Ramos (cell line): ENCODE measurements at regions not wholly inside any gene's neighbourhood (a gene's known extent, or its start where the extent isn't known, plus 50 kb on each side); places are given as distances from the start of the nearest gene placed in this dataset.

Experiments used
- in situ Hi-C: fragments of 300-500 bp; cut with MboI; formaldehyde crosslinking; loops from one replicate; pipeline ENCODE4 v1.14.3; 2022; ENCODE audit warnings: low sequenced_read_pairs; ENCODE audit not compliant: unreplicated experiment

- in situ Hi-C loops, result no loop called here
These were observed 539.3 kb downstream of the SQOR start for GRCh38 chr15:46174122-46174521.

GRCh38 chr15:46177219-46177618, 542.4 kb downstream of the SQOR start:
- in situ Hi-C loops, result no loop called here

GRCh38 chr15:46178138-46178537, 543.3 kb downstream of the SQOR start:
- in situ Hi-C loops, result no loop called here

- in situ Hi-C loops, result no loop called here
These were observed 572.5 kb downstream of the SQOR start for GRCh38 chr15:46207341-46207740.

GRCh38 chr15:46213551-46213950, 578.7 kb downstream of the SQOR start:
- in situ Hi-C loops, result no loop called here

GRCh38 chr15:46222826-46223225, 588.0 kb downstream of the SQOR start:
- in situ Hi-C loops, result no loop called here

DNA sequence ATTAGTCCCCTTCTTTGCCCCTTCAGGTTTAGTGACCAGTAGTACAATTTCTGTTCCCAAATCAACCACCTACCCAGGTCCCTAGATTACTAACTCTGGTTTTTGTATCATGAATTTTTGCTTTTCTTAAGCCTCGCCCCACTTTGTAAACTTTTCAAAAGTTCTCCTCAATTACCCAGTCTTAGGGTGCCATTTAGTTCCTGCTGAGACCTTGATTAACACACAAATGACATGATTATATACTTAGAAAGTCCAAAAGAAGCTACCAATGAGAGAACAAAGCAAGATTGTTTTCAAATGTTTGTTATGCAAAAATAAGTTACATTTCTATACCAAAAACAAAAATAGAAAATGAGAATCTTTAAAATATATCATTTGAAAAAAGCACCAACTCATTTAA, 594.4 kb downstream of the SQOR start:
- in situ Hi-C loops, result no loop called here

DNA sequence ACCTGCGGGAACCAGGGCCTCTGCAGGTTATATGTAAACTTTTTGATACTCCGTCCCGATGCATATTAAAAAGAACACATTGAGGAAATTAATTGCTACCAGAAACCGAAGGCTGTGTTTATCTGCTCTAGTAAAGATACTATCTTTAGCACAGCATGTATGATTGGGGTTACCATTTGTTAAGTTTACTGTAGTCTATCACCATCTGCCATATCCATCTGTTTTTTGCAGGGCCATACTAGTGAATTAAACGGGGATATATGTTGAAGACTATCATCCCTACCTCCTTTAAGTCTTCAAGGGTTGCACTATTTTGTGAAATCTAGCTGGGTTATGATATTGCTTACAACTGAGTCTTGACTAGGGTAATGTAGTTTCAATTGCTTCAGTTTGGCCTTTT, 597.0 kb downstream of the SQOR start:
- in situ Hi-C loops, result no loop called here

DNA sequence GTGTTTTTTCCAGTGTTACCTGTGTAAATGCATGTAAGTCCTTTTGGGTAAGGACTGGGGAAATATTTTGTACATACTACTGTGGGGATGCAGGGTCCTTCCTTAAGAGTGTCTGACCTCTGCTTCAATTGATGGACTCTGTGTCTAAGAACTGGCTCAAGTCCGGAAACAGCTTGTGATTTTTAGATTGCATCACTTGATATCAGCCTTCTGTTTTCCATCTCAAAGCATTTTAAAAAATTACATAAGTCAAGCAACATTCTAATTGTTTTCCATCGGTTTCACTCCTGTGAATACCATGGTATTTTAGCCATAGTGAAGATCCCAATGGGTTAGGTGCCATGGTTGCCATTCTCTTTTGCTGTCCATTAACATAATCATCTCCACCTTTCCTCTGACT, 597.6 kb downstream of the SQOR start:
- in situ Hi-C loops, result no loop called here

DNA sequence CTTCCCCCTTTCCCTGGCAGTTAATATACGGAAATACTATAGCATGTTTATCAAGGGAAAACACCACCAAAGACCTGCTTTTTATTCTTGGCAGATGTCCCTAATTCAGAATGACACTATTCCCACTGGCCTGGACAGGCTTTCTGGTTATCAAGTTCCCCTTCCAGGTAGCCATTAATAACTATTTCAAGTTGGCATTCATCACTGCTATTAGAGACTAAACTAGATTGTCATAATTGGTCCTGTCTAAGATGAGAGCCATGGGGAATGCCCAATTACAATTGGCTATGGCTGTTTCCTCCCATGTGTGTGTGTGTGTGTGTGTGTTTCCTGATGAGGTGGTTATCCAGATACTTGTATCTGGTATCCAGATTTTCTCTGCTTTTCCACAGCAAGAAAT, 608.1 kb downstream of the SQOR start:
- in situ Hi-C loops, result no loop called here

DNA sequence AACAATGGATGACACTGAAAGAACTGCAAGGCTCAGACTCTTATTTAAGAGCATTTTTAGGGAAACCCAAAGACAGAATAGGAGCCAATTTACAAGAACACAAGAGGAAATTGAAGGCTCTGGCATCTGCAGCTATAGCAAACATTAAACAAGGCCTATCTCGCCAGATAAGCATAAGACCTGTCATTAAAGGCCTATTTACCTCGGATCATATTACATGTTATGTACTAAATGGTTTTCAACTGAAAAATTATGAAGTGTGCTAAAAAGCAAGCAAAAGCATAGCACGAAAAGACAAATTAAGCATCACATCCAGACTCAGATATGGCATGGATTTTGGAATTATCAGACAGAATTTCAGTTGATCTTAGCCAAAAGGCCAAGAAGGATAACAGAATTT, 617.1 kb downstream of the SQOR start:
- in situ Hi-C loops, result no loop called here

- in situ Hi-C loops, result no loop called here
These were observed 623.2 kb downstream of the SQOR start for GRCh38 chr15:46258056-46258455.

DNA sequence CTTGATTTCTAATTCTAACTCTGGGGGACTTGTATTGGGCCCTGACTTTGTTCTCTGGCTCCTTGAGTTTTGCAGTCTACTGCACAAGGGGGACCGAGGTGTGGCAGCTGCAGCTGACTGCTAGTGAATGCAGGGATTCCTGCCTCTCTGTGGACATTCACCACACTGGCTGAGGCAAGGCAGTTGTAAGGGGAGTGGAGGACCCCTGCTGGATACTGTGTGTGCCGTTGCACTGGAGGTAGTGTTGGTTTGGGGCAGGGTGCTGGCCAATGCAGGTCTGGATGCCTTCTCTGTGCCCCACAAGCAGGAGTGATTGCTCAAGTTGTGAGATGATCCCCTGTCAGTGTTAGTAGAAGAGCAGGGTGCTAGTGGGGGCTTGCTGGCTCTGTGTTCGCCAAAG, 626.1 kb downstream of the SQOR start:
- in situ Hi-C loops, result no loop called here

DNA sequence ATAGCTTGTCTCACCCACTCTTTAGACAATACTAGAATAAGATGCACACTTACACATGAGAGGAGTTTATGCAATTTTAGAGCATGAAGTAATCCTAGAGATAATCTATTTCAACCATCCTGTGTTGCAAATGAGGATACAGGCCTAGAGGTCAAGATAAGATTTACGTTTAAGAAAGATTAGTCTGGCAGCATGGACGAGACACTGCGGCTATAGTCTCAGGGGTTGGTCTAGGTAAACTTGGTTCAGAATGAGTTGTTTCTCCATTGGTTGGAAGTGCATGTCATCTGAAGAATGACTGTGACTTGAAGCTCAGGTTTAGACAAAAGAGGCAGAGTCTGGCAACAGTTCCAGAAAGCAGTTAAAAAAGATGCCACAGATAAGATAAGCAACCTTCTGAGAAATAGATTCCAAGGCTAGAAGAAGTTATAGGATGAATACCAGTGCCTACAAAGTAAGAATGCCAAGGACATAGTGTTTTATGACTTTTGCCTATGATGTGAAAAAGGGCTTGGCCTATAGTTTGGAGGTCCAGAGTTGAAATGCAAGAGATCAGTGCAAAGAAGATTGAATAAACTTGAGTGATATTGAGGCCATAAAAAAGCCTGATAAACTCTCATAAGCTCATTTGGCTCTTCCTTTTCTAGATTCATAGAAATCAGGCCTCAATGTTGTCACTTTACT, 631.0 kb downstream of the SQOR start:
- in situ Hi-C loops, result no loop called here

DNA sequence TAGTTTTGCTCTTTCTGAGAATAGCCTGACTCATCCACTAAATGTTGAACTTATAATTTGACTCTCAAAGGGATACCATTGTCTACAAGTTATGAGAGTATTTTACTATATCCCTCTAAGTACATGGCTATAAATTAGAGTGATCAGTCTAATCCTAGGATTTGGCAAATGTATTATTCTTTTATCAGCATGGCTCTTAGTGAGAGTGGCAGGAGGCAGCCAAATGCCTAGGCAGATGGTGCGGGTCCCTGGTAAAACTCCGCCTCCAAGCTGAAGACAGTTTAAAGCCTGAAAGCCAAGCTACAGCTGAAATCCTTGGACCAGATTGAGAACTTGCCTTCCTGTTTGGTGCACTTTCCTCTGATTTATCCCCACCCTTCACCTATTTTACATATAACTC, 631.8 kb downstream of the SQOR start:
- in situ Hi-C loops, result no loop called here

GRCh38 chr15:46270481-46271147, 635.8 kb downstream of the SQOR start:
- in situ Hi-C loops, result no loop called here

GRCh38 chr15:46275701-46276100, 640.9 kb downstream of the SQOR start:
- in situ Hi-C loops, result no loop called here

GRCh38 chr15:46277451-46277850, 642.6 kb downstream of the SQOR start:
- in situ Hi-C loops, result no loop called here

- in situ Hi-C loops, result no loop called here
These were observed 643.2 kb downstream of the SQOR start for GRCh38 chr15:46278062-46278461.

DNA sequence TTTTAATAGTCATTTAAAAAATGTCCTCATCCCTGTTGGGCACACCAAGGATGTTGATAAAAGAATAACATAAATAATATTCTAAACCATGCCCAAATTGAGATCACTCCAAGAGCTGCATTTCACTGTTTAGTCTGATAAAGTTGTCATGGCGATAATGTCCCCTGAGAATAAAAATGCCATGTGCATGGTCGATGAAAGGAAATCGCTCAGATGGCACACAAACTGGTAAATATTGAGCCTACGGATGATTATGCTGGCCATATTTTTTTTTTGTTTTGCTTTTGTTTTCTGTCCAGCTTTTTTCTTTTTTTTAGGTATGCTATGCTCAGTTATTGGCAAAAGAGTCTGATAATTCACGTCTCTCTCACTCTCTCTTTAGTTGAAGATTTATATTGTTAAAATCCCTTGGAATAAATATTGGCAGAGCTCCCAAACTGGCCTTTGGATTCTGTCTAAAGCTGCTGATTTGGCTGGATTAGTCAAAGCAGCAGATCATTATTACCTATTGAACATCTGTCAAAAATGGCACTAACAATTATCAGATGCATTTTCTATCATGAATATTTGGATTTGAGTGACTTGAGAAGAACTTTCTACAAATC, 643.8 kb downstream of the SQOR start:
- in situ Hi-C loops, result no loop called here

DNA sequence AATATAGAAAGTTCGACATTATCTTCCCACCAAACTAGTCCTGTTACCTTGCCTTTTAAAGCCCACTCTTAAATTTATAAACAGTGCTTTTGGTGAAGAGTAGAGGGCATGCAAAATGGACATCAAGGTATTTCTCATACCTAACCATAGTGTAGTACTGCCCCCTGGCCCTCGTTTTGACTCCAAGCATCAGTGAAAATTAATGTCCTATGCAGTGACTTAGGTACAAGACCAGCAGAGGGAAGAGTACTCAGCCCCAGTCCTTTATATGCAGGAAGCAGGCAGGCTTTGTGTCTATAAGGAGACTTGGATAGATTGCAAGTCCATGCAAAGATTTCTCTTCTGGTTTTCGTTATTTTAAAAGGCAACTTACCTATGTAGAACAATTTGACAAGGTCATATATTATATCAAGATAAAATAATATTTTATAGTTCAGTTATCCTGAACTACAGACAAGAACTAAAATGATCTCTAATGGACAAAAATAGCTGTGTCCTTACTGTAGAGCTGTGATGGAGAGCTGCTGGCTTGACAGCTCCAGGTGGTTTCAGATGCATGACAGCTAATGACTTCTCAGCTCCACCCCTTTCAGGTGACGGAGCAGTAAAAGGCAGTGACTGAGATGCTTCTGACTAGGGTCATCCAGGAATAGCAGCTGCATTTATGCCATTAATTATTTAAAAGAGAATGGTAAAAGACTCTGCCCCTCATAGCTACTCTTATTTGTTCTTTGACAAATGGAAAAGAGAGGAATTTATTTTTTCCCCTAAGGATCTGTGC, 646.1 kb downstream of the SQOR start:
- in situ Hi-C loops, result no loop called here
